DMS53 (cell line): ENCODE measurements at regions not wholly inside any gene's neighbourhood (a gene's known extent, or its start where the extent isn't known, plus 50 kb on each side); places are given as distances from the start of the nearest gene placed in this dataset.
"Not testable (repeated sequence)": the region's sequence is repeated elsewhere in the genome, so short reads cannot be mapped to it uniquely, and the experiment has no call there.

Experiments used
- DNase-seq: peaks from one replicate; lab custom pipeline; 2025; lab: John Stamatoyannopoulos, UW

DNA sequence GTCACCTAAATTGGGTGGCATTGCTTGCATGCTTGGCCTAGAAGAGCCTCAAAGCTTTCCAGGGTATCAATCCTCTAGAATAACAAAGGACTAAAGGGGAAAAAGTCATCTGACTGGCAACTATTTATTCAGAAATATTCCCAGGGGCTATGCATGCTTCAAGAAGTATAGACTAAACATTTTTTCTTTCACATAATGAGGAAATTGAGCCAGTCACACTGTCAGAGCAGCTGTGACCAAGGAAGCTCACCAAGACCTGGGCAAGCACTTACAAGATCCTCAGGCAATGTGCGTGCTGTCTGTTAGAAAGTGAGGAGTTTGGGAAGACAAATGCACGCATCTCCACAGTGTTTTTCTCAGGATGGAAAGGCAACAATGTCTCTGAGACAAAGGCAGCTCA, 747.2 kb downstream of the DIAPH3 start:
- no peak for DNase-seq

DNA sequence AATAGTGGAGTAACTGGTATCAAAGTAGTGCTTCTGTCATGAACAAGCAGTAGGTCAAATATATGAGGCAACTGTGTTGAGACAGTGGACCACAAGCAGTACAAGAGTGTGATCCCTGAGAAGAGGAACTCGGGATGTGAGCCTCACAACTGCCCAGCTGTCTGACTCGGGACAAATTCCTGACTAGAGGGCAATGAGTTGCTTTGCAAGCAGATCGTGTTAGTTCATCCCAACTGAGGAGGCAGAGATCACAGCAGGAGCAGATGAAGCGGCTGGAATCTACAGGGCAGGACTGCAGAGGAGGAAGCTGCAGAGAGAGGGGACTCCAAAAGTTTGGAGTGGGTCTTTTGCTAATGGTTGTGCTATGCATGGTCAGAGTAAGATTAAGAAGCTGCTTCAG, 741.1 kb downstream of the DIAPH3 start:
- no peak for DNase-seq

GRCh38 chr13:59423708-59424340, 739.9 kb downstream of the DIAPH3 start:
- no peak for DNase-seq

DNA sequence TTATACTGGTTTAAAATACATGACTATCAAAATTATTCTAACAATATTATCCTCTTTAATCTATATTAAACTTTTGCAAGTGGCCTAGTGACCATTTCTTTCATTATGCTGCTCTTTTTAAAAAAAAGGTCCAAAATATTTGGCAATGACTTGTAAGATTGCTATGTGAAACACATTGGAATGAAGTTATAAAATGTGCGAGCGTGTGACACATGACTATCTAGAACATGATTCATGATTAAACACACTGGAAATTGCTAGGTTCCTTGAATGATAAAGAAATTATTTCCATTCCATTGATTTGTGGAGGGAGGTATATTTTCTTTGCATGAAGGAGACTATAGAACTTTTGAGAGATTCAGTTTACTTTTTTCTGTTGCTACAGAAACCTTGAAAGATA, 739.1 kb downstream of the DIAPH3 start:
- no peak for DNase-seq

GRCh38 chr13:59425211-59425741, 738.5 kb downstream of the DIAPH3 start:
- peak; percentile 5 for DNase-seq

GRCh38 chr13:59435024-59435423, 728.7 kb downstream of the DIAPH3 start:
- DNase-seq: no peak

GRCh38 chr13:59437544-59438301, 726.0 kb downstream of the DIAPH3 start:
- DNase-seq: no peak

DNA sequence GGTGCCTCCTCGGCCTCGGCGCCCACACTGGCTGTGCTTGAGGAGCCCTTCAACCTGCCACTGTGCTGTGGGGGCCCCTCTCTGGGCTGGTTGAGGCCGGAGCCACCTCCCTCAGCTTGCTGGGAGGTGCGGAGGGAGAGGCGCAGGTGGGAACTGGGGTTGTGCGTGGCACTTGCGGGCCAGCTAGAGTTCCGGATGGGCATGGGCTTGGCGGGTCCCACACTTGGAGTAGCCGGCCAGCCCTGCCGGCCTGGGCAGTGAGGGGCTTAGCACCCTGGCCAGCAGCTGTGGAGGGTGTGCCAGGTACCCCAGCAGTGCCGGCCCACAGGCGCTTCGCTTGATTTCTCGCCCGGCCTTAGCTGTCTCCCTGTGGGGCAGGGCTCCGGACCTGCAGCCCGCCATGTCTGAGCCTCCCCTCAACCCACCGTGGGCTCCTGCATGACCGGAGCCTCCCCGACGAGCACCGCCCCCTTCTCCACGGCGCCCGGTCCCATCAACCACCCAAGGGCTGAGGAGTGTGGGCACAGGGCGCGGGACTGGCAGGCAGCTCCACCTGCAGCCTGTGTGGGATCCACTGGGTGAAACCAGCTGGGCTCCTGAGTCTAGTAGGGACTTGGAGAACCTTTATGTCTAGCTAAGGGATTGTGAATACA, 723.8 kb downstream of the DIAPH3 start:
- DNase-seq: no peak

DNA sequence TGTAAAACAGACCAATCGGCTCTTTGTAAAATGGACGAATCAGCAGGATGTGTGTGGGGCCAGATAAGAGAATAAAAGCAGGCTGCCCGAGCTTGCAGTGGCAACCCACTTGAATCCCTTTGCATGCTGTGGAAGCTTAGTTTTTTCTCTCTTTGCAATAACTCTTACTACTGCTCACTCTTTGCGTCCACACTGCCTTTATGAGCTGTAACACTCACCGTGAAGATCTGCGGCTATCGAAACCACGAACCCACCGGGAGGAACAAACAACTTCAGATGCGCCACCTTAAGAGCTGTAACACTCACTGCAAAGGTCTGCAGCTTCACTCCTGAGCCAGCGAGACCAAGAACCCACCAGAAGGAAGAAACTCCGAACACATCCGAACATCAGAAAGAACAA, 722.7 kb downstream of the DIAPH3 start:
- not testable (repeated sequence) for DNase-seq

DNA sequence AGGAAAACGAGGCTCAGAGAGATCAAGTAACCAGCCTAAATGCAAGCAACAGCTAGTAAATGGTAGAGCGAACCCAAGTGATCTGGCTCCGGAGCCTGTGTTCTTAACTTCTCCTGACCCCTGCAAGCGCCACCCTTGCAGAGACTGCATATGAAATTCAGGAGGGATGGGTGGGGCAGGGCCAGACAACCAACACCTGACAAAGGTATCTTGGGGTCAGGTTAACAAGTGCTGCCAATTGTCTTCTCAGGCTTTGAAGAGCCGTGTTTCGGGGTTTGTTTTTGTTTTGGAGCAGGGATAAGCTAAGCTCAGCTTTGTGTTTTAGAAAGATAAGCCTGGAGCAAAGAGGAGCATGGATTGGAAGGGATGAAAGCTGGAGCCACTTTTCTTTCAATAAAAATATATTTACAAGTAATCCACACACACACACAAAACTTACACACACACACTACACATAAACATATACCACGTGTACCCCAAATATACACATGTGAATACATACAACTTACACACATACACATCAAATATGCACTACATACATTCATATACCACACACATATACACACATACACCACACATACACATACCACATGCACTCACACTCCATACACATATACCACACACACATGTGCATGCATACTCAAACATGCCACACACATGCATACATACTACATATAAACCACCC, 722.0 kb downstream of the DIAPH3 start:
- DNase-seq: no peak

GRCh38 chr13:59442461-59442860, 721.3 kb downstream of the DIAPH3 start:
- DNase-seq: no peak

GRCh38 chr13:59442944-59443486, 720.7 kb downstream of the DIAPH3 start:
- peak; percentile 5 for DNase-seq

- DNase-seq: peak; percentile 3
Measured at GRCh38 chr13:59444210-59444857, 719.4 kb downstream of the DIAPH3 start.

DNA sequence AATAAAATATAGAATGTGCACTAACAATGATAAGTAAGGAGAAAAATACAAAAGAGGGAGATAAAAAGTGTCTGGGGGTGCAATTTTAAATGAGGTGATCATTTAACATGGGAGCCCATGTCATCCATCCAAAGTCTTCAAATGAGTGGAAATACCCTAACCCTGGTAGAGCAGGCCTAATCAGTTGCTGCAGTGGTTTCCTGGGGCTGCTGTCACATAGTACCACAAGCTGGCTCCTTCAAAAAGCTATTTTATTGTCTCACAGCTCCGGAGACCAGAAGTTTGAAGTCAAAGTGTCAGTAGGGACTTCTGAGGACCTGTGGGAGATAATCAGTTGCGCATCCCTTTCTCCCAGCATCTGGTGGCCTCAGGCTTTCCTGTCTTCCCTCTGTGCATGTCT, 717.9 kb downstream of the DIAPH3 start:
- DNase-seq: no peak

GRCh38 chr13:59446391-59446790, 717.3 kb downstream of the DIAPH3 start:
- DNase-seq: no peak

DNA sequence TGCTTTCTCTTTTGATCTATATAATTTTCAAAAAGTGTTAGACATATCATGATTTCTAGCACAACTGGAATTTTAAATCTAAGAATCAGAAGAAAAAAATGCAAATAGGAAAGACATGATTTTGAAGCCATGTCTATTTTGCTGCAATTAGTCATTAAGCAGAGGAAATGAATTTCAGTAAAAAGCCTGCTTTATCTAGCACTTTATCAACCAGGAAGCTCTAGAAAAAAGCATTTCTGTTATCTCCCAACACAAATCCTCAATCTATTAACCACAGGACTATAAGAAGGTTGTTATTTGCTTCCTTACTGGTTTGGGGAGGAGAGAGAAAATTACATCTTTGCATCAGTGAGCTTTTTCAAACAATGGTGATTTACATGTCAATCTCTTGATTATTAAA, 716.7 kb downstream of the DIAPH3 start:
- DNase-seq: no peak

DNA sequence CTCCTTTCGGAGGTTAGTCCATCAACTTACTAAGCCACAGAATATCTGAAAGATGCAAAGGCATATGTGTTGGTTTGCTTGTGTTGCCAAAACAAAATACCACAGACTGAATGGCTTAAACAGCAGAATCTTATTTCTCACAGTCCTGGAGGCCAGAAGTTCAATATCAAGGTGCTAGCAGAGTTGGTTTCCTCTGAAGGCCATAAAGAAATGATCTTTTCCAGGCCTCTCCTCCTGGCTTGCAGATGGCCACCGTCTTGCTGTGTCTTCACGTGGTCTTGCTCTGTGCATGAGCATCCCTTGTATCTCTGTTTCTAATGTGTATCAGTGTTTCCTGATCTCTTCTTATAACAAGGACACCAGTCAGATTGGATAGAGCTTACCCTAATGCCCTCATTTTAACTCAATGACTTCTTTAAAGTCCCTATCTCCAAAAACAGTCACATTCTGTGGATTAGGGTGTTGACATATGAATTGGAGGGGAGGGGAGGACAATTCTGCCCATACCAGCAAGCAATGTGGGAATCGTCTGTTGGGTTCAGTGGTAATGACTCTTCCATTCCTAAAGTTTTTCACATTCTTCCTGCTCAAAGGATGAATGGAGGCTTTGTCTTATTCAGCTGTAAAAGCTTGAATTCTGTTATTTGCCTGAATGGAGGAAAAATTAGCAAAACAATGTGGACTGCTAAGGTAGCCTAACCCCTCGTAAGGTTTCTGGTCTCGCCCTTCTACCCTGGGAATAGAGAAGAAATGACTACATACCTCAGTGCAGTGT, 715.7 kb downstream of the DIAPH3 start:
- DNase-seq: no peak

GRCh38 chr13:59449750-59450149, 714.0 kb downstream of the DIAPH3 start:
- no peak for DNase-seq

DNA sequence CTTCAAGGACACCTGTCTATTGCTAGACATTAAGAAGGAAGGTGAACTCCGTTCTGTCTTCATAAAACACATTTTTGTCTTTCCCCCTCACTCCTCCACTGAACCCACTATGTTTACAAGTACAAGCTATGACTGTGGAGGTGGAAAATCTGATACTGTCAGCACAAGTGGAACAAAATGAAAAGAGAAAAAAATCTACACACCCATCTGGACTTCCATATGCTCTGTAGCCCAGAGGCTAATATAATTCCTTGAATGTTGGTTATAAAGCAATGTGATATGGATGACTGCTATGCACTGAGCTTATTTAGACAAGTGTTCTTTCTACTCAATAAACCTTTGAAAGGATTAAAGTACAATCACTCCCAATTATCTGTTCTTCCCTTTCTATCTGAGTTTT, 713.5 kb downstream of the DIAPH3 start:
- DNase-seq: no peak

DNA sequence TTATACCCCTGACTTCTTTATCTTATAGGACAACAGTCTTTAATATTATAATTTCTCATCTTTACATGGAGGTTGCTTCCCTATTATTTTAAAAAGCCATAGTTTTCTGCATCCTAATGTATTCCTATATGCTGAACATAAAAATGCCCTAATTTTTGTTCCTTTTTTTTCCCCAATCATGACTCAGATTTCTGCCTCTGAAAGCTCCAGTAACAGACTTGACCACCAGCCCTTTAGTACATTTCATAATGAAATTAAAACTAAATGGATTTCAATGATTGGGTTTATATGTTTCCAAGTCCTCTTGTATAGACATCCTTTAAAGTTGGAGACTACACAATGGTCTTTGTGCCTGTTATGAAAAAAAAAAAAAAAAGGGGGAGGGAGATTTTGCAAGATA, 712.5 kb downstream of the DIAPH3 start:
- no peak for DNase-seq
